ENCODE measurements at regions not wholly inside any gene's neighbourhood (a gene's known extent, or its start where the extent isn't known, plus 50 kb on each side); places are given as distances from the start of the nearest gene placed in this dataset.

GRCh38 chr18:58813561-58814225, 51.0 kb upstream of the ZNF532 start:
- Histone ChIP-seq H3K4me1 (ENCODE audit: low read depth) (no peaks in the 10 kb centered on the region), H3K27ac (no peak overlapping the region)

DNA sequence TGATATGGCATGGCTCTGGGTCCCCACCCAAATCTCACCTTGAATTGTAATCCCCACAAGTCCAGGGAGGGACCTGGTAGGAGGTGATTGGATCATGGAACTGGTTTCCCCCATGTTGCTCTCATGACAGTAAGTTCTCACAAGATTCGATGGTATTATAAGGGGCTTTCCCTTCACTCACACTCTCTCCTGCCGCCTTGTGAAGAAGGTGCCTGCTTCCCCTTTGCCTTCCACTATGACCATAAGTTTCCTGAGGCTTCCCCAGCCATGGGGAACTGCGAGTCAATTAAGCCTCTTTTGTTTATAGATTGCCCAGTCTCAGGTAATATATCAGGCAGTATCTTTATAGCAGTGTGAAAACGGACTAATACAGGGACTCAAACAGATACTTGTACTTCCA, 50.4 kb upstream of the ZNF532 start:
- H3K4me3 ChIP-seq: no peak overlapping the region
- no peaks in the 10 kb centered on the region for H3K9me3 ChIP-seq (ENCODE audit: low read depth)
- TF ChIP-seq, protein P1, sequence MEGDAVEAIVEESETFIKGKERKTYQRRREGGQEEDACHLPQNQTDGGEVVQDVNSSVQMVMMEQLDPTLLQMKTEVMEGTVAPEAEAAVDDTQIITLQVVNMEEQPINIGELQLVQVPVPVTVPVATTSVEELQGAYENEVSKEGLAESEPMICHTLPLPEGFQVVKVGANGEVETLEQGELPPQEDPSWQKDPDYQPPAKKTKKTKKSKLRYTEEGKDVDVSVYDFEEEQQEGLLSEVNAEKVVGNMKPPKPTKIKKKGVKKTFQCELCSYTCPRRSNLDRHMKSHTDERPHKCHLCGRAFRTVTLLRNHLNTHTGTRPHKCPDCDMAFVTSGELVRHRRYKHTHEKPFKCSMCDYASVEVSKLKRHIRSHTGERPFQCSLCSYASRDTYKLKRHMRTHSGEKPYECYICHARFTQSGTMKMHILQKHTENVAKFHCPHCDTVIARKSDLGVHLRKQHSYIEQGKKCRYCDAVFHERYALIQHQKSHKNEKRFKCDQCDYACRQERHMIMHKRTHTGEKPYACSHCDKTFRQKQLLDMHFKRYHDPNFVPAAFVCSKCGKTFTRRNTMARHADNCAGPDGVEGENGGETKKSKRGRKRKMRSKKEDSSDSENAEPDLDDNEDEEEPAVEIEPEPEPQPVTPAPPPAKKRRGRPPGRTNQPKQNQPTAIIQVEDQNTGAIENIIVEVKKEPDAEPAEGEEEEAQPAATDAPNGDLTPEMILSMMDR (IDR thresholded peaks at IDR 0.05; ENCODE audit: low read depth, low read length): no peak
- H3K27me3 ChIP-seq: no peaks in the 10 kb centered on the region
- H3K4me1 ChIP-seq (ENCODE audit: low read depth): no peaks in the 10 kb centered on the region
- no peak for DNase-seq (ENCODE audit: low read depth in 1 of 2, low spot score in 1 of 2)
- no peak overlapping the region for H3K27ac ChIP-seq
- no peaks in the 10 kb centered on the region for H3K36me3 ChIP-seq

More at GRCh38 chr18:58813561-58814225, 51.0 kb upstream of the ZNF532 start:
- TF ChIP-seq, protein P1 (IDR thresholded peaks at IDR 0.05; ENCODE audit: low read depth, low read length): no peak
- DNase-seq (ENCODE audit: low read depth in 1 of 2, low spot score in 1 of 2): no peak
- Histone ChIP-seq H3K27me3 (no peaks in the 10 kb centered on the region), H3K9me3 (ENCODE audit: low read depth) (no peaks in the 10 kb centered on the region), H3K4me3 (no peak overlapping the region), H3K36me3 (no peaks in the 10 kb centered on the region)
